Neural cell (in vitro differentiated cells): ENCODE measurements at regions not wholly inside any gene's neighbourhood (a gene's known extent, or its start where the extent isn't known, plus 50 kb on each side); places are given as distances from the start of the nearest gene placed in this dataset.

Source experiments
- EP300 ChIP-seq: fragments of 450-650 bp; conservative IDR thresholded peaks from 2 replicates; pipeline ENCODE4 v1.6.1; 2014; ENCODE audit warnings: antibody characterized with exemption, mild to moderate bottlenecking, moderate library complexity; ENCODE audit not compliant: poor library complexity, severe bottlenecking
- EZH2 ChIP-seq: fragments of 200-600, 300-800 bp; shearing (Covaris generic), sonication (generic); IDR thresholded peaks from 2 replicates; pipeline ENCODE4 v1.6.1; 2014; ENCODE audit warnings: antibody characterized with exemption, low read length, borderline replicate concordance, mild to moderate bottlenecking; ENCODE audit not compliant: insufficient read depth, poor library complexity, severe bottlenecking
- TF ChIP-seq, protein P1 (sequence below): fragments of 450-650 bp; IDR thresholded peaks from 2 replicates; pipeline ENCODE4 v1.5.1; 2014; ENCODE audit warnings: antibody characterized with exemption, mild to moderate bottlenecking, moderate library complexity; ENCODE audit not compliant: poor library complexity, severe bottlenecking

DNA sequence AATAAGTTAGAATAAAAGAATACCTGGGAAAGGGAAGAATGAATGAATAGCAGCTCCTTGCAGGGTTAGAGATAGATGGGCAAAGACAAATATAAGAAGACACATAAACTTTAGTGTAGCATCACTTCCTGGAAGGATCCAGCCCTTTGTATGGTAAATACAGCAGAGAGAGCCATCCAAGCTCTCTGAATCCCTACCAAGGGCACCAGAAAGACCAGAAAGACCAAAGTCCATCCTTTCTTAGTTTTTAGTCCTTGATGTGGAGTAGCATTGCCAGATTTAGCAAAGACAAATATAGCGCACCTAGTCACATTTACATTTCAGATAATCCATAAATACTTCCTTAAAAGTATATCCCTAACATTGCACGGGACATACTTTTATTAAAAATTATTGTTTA, 56.1 kb upstream of the C9orf72 start:
- TF ChIP-seq EZH2 (no peak), EP300 (no peak)
- TF ChIP-seq, protein P1, sequence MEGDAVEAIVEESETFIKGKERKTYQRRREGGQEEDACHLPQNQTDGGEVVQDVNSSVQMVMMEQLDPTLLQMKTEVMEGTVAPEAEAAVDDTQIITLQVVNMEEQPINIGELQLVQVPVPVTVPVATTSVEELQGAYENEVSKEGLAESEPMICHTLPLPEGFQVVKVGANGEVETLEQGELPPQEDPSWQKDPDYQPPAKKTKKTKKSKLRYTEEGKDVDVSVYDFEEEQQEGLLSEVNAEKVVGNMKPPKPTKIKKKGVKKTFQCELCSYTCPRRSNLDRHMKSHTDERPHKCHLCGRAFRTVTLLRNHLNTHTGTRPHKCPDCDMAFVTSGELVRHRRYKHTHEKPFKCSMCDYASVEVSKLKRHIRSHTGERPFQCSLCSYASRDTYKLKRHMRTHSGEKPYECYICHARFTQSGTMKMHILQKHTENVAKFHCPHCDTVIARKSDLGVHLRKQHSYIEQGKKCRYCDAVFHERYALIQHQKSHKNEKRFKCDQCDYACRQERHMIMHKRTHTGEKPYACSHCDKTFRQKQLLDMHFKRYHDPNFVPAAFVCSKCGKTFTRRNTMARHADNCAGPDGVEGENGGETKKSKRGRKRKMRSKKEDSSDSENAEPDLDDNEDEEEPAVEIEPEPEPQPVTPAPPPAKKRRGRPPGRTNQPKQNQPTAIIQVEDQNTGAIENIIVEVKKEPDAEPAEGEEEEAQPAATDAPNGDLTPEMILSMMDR: no peak
